Neuronal stem cell (in vitro differentiated cells): ENCODE measurements at regions not wholly inside any gene's neighbourhood (a gene's known extent, or its start where the extent isn't known, plus 50 kb on each side); places are given as distances from the start of the nearest gene placed in this dataset.

ENCODE experiments used
- DNase-seq: peaks from one replicate; pipeline ENCODE4 v3.0.0-alpha.2; 2013; ENCODE audit warnings: low spot score
- H2AFZ ChIP-seq: one replicate; pipeline ENCODE4 v1.6.1; 2013; ENCODE audit warnings: mild to moderate bottlenecking, low read length, inconsistent platforms
- H2AK5ac ChIP-seq: 2 replicates; pipeline ENCODE4 v1.6.1; 2013; ENCODE audit warnings: low read depth, mild to moderate bottlenecking, inconsistent platforms, low read length, moderate library complexity, mixed read lengths
- H2BK120ac ChIP-seq: 2 replicates; pipeline ENCODE4 v1.6.1; 2013; ENCODE audit warnings: low read depth, mild to moderate bottlenecking, inconsistent platforms, low read length, moderate library complexity, mixed read lengths
- H2BK12ac ChIP-seq: one replicate; pipeline ENCODE4 v1.6.1; 2013; ENCODE audit warnings: low read length, inconsistent platforms
- H2BK15ac ChIP-seq: 2 replicates; pipeline ENCODE4 v1.6.1; 2013; ENCODE audit warnings: mild to moderate bottlenecking, low read length, inconsistent platforms, mixed read lengths
- H2BK5ac ChIP-seq: one replicate; pipeline ENCODE4 v1.6.1; 2013; ENCODE audit warnings: inconsistent platforms, mild to moderate bottlenecking, low read length, moderate library complexity
- H3K14ac ChIP-seq: one replicate; pipeline ENCODE4 v1.6.1; 2013; ENCODE audit warnings: low read length, inconsistent platforms
- H3K18ac ChIP-seq: 2 replicates; pipeline ENCODE4 v1.6.1; 2013; ENCODE audit warnings: low read length, inconsistent platforms
- H3K23ac ChIP-seq: 2 replicates; pipeline ENCODE4 v1.6.1; 2013; ENCODE audit warnings: low read depth, mild to moderate bottlenecking, mixed read lengths, low read length, inconsistent platforms; ENCODE audit not compliant: poor library complexity
- H3K27ac ChIP-seq: replicated peaks from 3 replicates; pipeline ENCODE4 v1.5.1; 2013; ENCODE audit warnings: low read length, inconsistent platforms
- H3K27me3 ChIP-seq, 3 experiments: 2 replicates each; pipeline ENCODE4 v1.6.1; 2013; ENCODE audit warnings: low read length in 3 of 3, mild to moderate bottlenecking in 2 of 3, inconsistent platforms in 1 of 3, low read depth in 1 of 3, mixed read lengths in 1 of 3, moderate library complexity in 1 of 3; ENCODE audit not compliant: control insufficient read depth in 3 of 3, insufficient read depth in 3 of 3
- H3K36me3 ChIP-seq, 2 donors: replicated peaks in 1 of 2; 2 replicates each; pipeline ENCODE4 v1.6.1; 2013; ENCODE audit warnings: low read length in 2 of 2; ENCODE audit not compliant: control insufficient read depth in 2 of 2, insufficient read depth in 2 of 2
- H3K4ac ChIP-seq: 2 replicates; pipeline ENCODE4 v1.6.1; 2013; ENCODE audit warnings: inconsistent platforms, mild to moderate bottlenecking, low read length, moderate library complexity
- H3K4me1 ChIP-seq, 2 donors: 1 replicate in 1 of 2; 2 replicates in 1 of 2; pipeline ENCODE4 v1.6.1; 2013; ENCODE audit warnings: low read length in 2 of 2, low read depth in 1 of 2; ENCODE audit not compliant: control insufficient read depth in 2 of 2, insufficient read depth in 1 of 2
- H3K4me2 ChIP-seq: one replicate; pipeline ENCODE4 v1.6.1; 2013; ENCODE audit warnings: mild to moderate bottlenecking, low read length, inconsistent platforms; ENCODE audit not compliant: insufficient read depth, poor library complexity, severe bottlenecking
- H3K4me3 ChIP-seq, 2 donors: 2 replicates each; pipeline ENCODE4 v1.5.1; 2013; ENCODE audit warnings: low read length in 2 of 2, mild to moderate bottlenecking in 2 of 2, inconsistent platforms in 1 of 2, moderate library complexity in 1 of 2
- H3K79me1 ChIP-seq: one replicate; pipeline ENCODE4 v1.6.1; 2013; ENCODE audit warnings: low read depth, mild to moderate bottlenecking, inconsistent platforms, low read length, moderate library complexity
- H3K9ac ChIP-seq: one replicate; pipeline ENCODE4 v1.6.1; 2013; ENCODE audit warnings: mild to moderate bottlenecking, low read depth, low read length, inconsistent platforms; ENCODE audit not compliant: poor library complexity
- H3K9me3 ChIP-seq, 2 donors: replicated peaks in 1 of 2; 2 replicates each; pipeline versions ENCODE3 to v1.6.1; 2013; ENCODE audit warnings: low read length in 2 of 2, mild to moderate bottlenecking in 2 of 2, inconsistent platforms in 1 of 2, low read depth in 1 of 2, mixed read lengths in 1 of 2, moderate library complexity in 1 of 2; ENCODE audit not compliant: control insufficient read depth in 2 of 2, insufficient read depth in 1 of 2
- H4K8ac ChIP-seq: one replicate; pipeline ENCODE4 v1.6.1; 2013; ENCODE audit warnings: low read depth, mild to moderate bottlenecking, inconsistent platforms, low read length, moderate library complexity
- H4K91ac ChIP-seq: one replicate; pipeline ENCODE4 v1.6.1; 2013; ENCODE audit warnings: low read length, low read depth, mild to moderate bottlenecking, inconsistent platforms; ENCODE audit not compliant: poor library complexity
- WGBS, 2 donors: extraction: QIAGEN DNeasy Blood & Tissue Kit; methylation state at CpG; one replicate each; pipeline ENCODE4 v1.1.7; 2013; ENCODE audit warnings: missing lambda C conversion rate in 2 of 2, mixed read lengths in 1 of 2; ENCODE audit not compliant: insufficient read length in 2 of 2, insufficient replicate concordance in 1 of 2; ENCODE audit errors: extremely low coverage in 2 of 2; 5-methylcytosine and 5-hydroxymethylcytosine counted together

DNA sequence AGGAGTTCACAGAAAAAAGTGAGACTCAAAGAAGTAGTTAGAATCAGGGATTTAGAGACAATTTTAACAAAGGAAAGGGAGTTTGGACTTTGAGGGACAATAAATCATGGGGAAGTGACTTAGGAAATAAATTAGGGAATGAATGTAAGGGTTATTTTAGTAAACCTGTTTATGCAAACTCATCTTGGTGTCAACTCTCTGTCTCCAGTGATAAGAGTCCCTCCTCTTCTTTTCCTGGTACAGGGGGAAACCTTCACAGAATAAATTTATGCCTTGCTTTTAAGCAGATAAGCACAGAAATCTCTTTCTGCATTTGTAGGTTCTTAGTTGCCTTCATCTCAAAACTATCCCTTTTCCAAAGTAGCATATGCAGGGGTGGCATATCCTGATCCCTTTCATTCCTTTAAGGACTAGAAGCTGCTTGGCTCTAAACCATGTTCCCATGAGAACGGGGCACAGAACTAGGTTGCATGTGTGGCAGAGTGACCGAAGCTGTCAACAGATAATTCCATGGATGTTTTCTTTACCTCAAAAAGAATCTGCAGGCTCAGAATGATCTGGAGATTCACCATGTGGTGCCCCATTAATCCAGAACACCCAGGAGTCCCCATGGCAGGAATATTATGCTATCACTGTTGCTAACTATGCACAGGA is 155.4 kb downstream of the ZNF648 start:
- Histone ChIP-seq H3K9me3 (no peaks in the 10 kb centered on the region), H3K9ac (no peak overlapping the region), H3K36me3 (no peaks in the 10 kb centered on the region), H2AFZ (no peak overlapping the region), H2BK120ac (no peak overlapping the region), H3K14ac (no peak overlapping the region), H3K23ac (no peak overlapping the region), H2BK5ac (no peak overlapping the region), H2BK12ac (no peak overlapping the region), H3K27ac (no peak overlapping the region), H4K91ac (no peak overlapping the region), H3K4me2 (no peak overlapping the region), H4K8ac (no peak overlapping the region), H3K4me1 (no peaks in the 10 kb centered on the region), H3K79me1 (no peaks in the 10 kb centered on the region), H2AK5ac (no peak overlapping the region), H3K4ac (no peak overlapping the region), H3K18ac (no peak overlapping the region), H3K27me3 (no peaks in the 10 kb centered on the region), H3K4me3 (no peak overlapping the region), H2BK15ac (no peak overlapping the region)
- DNase-seq = no peak
- WGBS, 2 donors = no CpG with 5 or more reads among the region's 2 CpGs

DNA sequence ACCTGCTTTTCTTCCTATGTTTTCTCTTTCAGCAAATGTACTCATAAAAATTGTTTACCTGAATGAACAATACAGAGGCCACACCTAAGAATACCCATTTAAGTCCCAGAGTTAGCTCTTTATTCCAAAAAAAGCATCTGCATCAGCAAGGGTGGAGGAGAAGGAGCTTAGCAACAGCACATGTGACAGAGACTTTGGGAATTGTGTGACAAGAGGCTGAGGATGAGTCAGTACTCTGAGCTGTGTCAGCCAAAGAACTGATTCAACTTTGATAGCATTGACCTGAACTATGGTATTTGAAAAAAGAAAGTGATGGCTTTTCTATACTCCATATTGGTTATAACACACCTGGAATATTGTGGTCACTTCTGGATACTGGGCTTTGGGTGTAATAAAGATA is 162.7 kb downstream of the ZNF648 start:
- no peak for DNase-seq
- no peak overlapping the region for H4K8ac ChIP-seq
- H3K27ac ChIP-seq = no peak overlapping the region

DNA sequence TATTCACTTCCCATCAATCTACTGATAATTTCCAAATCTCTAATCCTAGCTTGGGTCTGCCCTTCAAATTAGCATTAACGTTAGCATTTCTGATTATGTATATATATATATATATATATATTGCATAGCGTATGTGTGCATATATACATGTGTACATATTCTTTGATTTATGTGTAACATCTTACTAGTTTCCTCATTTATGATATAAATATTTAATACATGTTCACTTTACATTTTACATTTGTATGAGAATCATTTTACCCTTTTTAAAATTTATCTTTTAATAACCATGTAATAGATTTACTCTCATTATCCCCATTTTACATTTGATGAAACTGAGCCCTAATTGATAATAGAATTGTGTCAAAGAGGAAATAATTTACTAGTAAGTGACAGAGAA is 164.7 kb downstream of the ZNF648 start:
- Histone ChIP-seq H3K9ac (no peak overlapping the region), H3K23ac (no peak overlapping the region)
- no peak for DNase-seq

More for the DNA sequence above, 162.7 kb downstream of the ZNF648 start:
- Histone ChIP-seq H2BK5ac (no peak overlapping the region), H2BK120ac (no peak overlapping the region), H3K18ac (no peak overlapping the region), H3K4ac (no peak overlapping the region), H3K14ac (no peak overlapping the region), H2AK5ac (no peak overlapping the region), H2BK12ac (no peak overlapping the region), H2BK15ac (no peak overlapping the region), H3K4me1 (no peaks in the 10 kb centered on the region), H3K4me2 (no peak overlapping the region), H3K23ac (no peak overlapping the region), H3K79me1 (peaks cover 2% of the 10 kb centered on the region), H3K27me3 (no peaks in the 10 kb centered on the region), H3K9me3 (no peaks in the 10 kb centered on the region), H4K91ac (no peak overlapping the region), H3K36me3 (no peaks in the 10 kb centered on the region), H2AFZ (no peak overlapping the region), H3K4me3 (no peak overlapping the region), H3K9ac (no peak overlapping the region)

DNA sequence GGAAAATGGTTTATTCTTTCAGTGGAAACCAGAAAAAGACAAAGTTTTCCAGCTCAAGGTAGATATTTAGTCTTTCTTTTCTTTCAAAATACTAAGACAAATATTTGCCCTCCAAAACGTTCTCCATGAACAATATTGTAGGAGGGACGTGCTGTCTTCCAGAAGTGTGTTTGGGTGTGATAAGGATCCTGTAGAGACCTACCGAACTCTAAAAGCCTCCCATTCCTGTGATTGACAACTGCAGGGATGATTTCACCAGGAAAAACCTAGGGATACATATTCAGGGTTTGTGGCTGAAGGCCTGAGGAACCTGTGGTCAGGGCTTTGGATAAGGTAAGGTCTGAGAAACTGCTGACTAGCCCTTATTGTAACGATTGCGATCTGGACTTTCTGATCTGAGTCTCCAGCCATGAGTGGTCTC is 167.1 kb downstream of the ZNF648 start:
- no peak overlapping the region for H3K14ac ChIP-seq
- H3K9me3 ChIP-seq = no peaks in the 10 kb centered on the region
- H3K4me1 ChIP-seq = no peaks in the 10 kb centered on the region
- H4K8ac ChIP-seq = no peak overlapping the region
- H3K4me3 ChIP-seq = no peak overlapping the region
- H3K79me1 ChIP-seq = peaks cover 2% of the 10 kb centered on the region
- H4K91ac ChIP-seq = no peak overlapping the region
- H2AFZ ChIP-seq = no peak overlapping the region
- H2BK120ac ChIP-seq = no peak overlapping the region
- no peak overlapping the region for H3K4me2 ChIP-seq
- H3K23ac ChIP-seq = no peak overlapping the region
- DNase-seq = no peak
- no peak overlapping the region for H3K4ac ChIP-seq
- no peak overlapping the region for H2BK5ac ChIP-seq
- no peaks in the 10 kb centered on the region for H3K27me3 ChIP-seq
- no CpG with 5 or more reads among the region's 5 CpGs for WGBS, 2 donors
- no peaks in the 10 kb centered on the region for H3K36me3 ChIP-seq
- no peak overlapping the region for H2BK15ac ChIP-seq
- no peak overlapping the region for H2AK5ac ChIP-seq
- no peak overlapping the region for H3K9ac ChIP-seq
- H3K27ac ChIP-seq = no peak overlapping the region
- no peak overlapping the region for H2BK12ac ChIP-seq
- H3K18ac ChIP-seq = no peak overlapping the region

More for the DNA sequence above, 164.7 kb downstream of the ZNF648 start:
- Histone ChIP-seq H3K9me3 (no peaks in the 10 kb centered on the region), H4K8ac (no peak overlapping the region), H3K4me2 (no peak overlapping the region), H2AK5ac (no peak overlapping the region), H2AFZ (no peak overlapping the region), H3K4ac (no peak overlapping the region), H3K4me3 (no peak overlapping the region), H4K91ac (no peak overlapping the region), H3K36me3 (no peaks in the 10 kb centered on the region), H3K18ac (no peak overlapping the region), H2BK12ac (no peak overlapping the region), H3K79me1 (peaks cover 2% of the 10 kb centered on the region), H2BK5ac (no peak overlapping the region), H3K4me1 (no peaks in the 10 kb centered on the region), H3K14ac (no peak overlapping the region), H2BK120ac (no peak overlapping the region), H3K27me3 (no peaks in the 10 kb centered on the region), H2BK15ac (no peak overlapping the region), H3K27ac (no peak overlapping the region)
- WGBS, 2 donors = no CpG with 5 or more reads among the region's 2 CpGs
